Activated CD8-positive, alpha-beta T cell treated with anti-CD3 and anti-CD28 coated beads for 36 hours (primary cell): ENCODE measurements at regions not wholly inside any gene's neighbourhood (a gene's known extent, or its start where the extent isn't known, plus 50 kb on each side); places are given as distances from the start of the nearest gene placed in this dataset.
"Not testable (repeated sequence)": the region's sequence is repeated elsewhere in the genome, so short reads cannot be mapped to it uniquely, and the experiment has no call there.

ENCODE experiments used
- ATAC-seq: fragments of 200-7000 bp; cut with Tn5 transposase; one replicate; pipeline ENCODE4 v1.10.0; 2021; ENCODE audit warnings: mild to moderate bottlenecking, moderate library complexity
- CTCF ChIA-PET: fragments of 350-600 bp; sonication (Branson Sonifier 250); formaldehyde crosslinking; loops from one replicate; lab custom pipeline; 2021; ENCODE audit warnings: antibody characterized with exemption; lab: Charles Lee
- POLR2A ChIA-PET: fragments of 350-600 bp; sonication (Branson Sonifier 250); formaldehyde crosslinking; loops from one replicate; lab custom pipeline; 2021; ENCODE audit warnings: antibody characterized with exemption; lab: Charles Lee
- DNase-seq: peaks from one replicate; pipeline ENCODE4 v3.0.0-alpha.2; 2020
- H3K27ac Mint-ChIP-seq: one replicate; pipeline ENCODE4 v1.8.0; 2021; ENCODE audit warnings: mild to moderate bottlenecking, mixed read lengths
- H3K27me3 Mint-ChIP-seq: one replicate; pipeline ENCODE4 v1.8.0; 2021; ENCODE audit warnings: mixed read lengths
- H3K36me3 Mint-ChIP-seq: one replicate; pipeline ENCODE4 v1.8.0; 2021; ENCODE audit warnings: low read depth, mixed read lengths
- H3K4me1 Mint-ChIP-seq: one replicate; pipeline ENCODE4 v1.8.0; 2021; ENCODE audit warnings: low read depth, mixed read lengths
- H3K4me3 Mint-ChIP-seq: one replicate; pipeline ENCODE4 v1.8.0; 2021; ENCODE audit warnings: mild to moderate bottlenecking, moderate library complexity, mixed read lengths
- H3K9me3 Mint-ChIP-seq: one replicate; pipeline ENCODE4 v1.8.0; 2021; ENCODE audit warnings: mixed read lengths
- intact Hi-C: fragments of 100-400 bp; cut with micrococcal nuclease; formaldehyde crosslinking; loops from one replicate; pipeline ENCODE4 v1.10.0; 2022
- TF ChIP-seq, protein P1 (sequence below): fragments of 200-600 bp; IDR thresholded peaks from one replicate; pipeline ENCODE4 v1.8.0; 2022; ENCODE audit warnings: antibody characterized with exemption, mild to moderate bottlenecking

DNA sequence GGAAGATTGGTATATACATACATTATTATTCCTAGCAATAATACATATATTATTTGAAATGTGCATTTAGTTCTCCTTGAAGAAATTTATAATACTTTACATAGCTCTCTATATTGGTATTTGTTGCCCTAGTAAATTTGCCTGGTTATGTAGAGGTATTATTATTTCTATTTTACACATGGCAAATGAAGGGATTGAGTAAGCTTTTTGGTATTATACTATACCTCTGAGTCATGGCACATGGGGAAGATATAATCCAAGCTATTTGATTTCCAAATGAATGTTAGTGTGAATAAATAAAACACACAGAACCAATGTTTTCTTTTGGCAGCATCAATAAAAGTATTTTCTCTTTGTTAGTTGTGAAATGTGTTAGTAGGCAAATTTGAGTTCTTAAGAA, 409.6 kb upstream of the SLC35B3 start:
- ATAC-seq: no peak
- H3K27me3 Mint-ChIP-seq: no peaks in the 10 kb centered on the region
- H3K36me3 Mint-ChIP-seq: no peaks in the 10 kb centered on the region
- H3K4me1 Mint-ChIP-seq: no peaks in the 10 kb centered on the region
- CTCF ChIA-PET: no interaction called here
- intact Hi-C loops: no loop called here
- POLR2A ChIA-PET: no interaction called here
- no peak overlapping the region for H3K27ac Mint-ChIP-seq
- H3K9me3 Mint-ChIP-seq: peaks cover 2% of the 10 kb centered on the region
- no peak for DNase-seq
- no peak overlapping the region for H3K4me3 Mint-ChIP-seq
- TF ChIP-seq, protein P1, sequence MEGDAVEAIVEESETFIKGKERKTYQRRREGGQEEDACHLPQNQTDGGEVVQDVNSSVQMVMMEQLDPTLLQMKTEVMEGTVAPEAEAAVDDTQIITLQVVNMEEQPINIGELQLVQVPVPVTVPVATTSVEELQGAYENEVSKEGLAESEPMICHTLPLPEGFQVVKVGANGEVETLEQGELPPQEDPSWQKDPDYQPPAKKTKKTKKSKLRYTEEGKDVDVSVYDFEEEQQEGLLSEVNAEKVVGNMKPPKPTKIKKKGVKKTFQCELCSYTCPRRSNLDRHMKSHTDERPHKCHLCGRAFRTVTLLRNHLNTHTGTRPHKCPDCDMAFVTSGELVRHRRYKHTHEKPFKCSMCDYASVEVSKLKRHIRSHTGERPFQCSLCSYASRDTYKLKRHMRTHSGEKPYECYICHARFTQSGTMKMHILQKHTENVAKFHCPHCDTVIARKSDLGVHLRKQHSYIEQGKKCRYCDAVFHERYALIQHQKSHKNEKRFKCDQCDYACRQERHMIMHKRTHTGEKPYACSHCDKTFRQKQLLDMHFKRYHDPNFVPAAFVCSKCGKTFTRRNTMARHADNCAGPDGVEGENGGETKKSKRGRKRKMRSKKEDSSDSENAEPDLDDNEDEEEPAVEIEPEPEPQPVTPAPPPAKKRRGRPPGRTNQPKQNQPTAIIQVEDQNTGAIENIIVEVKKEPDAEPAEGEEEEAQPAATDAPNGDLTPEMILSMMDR: no peak

- H3K27ac Mint-ChIP-seq: no peak overlapping the region
- ATAC-seq (no peak), DNase-seq (no peak)
- intact Hi-C loops: no loop called here
- ChIA-PET POLR2A (interaction anchor here (0.8 kb wide), 1 partner anchor 12 kb away, joined by 3 read pairs; no protein-coding TSS in a partner anchor), CTCF (no interaction called here)
- no peak overlapping the region for H3K4me3 Mint-ChIP-seq
- H3K4me1 Mint-ChIP-seq: no peaks in the 10 kb centered on the region
- no peaks in the 10 kb centered on the region for H3K27me3 Mint-ChIP-seq
- TF ChIP-seq, protein P1: no peak
- no peaks in the 10 kb centered on the region for H3K36me3 Mint-ChIP-seq
- H3K9me3 Mint-ChIP-seq: peaks cover 2% of the 10 kb centered on the region
Measured at GRCh38 chr6:8839626-8840025, 404.3 kb upstream of the SLC35B3 start.

GRCh38 chr6:8837343-8837742, 402.0 kb upstream of the SLC35B3 start:
- no peaks in the 10 kb centered on the region for H3K4me1 Mint-ChIP-seq
- ChIA-PET POLR2A (no interaction called here), CTCF (no interaction called here)
- no peak overlapping the region for H3K4me3 Mint-ChIP-seq
- no peak overlapping the region for H3K27ac Mint-ChIP-seq
- no peaks in the 10 kb centered on the region for H3K27me3 Mint-ChIP-seq
- ATAC-seq (no peak), DNase-seq (no peak)
- TF ChIP-seq, protein P1: no peak
- H3K9me3 Mint-ChIP-seq: peaks cover 2% of the 10 kb centered on the region
- H3K36me3 Mint-ChIP-seq: no peaks in the 10 kb centered on the region
- intact Hi-C loops: no loop called here

DNA sequence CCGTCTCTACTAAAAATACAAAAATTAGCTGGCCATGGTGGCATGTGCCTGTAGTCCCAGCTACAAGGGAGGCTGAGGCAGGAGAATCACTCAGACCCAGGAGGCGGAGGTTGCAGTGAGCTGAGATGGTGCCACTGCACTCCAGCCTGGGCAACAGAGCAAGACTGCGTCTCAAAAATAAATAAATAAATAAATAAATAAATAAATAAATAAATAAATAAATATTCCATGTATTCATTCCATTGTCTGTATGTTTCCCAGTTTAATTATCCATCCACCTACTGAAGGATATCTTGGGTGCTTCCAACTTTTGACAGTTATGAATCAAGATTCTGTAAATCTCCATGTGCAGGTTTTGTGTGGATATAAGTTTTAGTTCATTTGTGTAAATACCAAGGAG, 397.4 kb upstream of the SLC35B3 start:
- H3K4me1 Mint-ChIP-seq, H3K36me3 Mint-ChIP-seq, CTCF ChIA-PET, H3K27me3 Mint-ChIP-seq, intact Hi-C loops, H3K9me3 Mint-ChIP-seq, H3K4me3 Mint-ChIP-seq, ATAC-seq, POLR2A ChIA-PET, H3K27ac Mint-ChIP-seq, DNase-seq: not testable (repeated sequence)

GRCh38 chr6:8831366-8832152, 396.2 kb upstream of the SLC35B3 start:
- Mint-ChIP-seq H3K4me3 (no peak overlapping the region), H3K36me3 (no peaks in the 10 kb centered on the region), H3K9me3 (no peaks in the 10 kb centered on the region), H3K27me3 (peaks cover 2% of the 10 kb centered on the region), H3K4me1 (no peaks in the 10 kb centered on the region), H3K27ac (no peak overlapping the region)
- ATAC-seq: no peak
- CTCF ChIA-PET: no interaction called here
- intact Hi-C loops: no loop called here
- POLR2A ChIA-PET: no interaction called here
- DNase-seq: no peak
- TF ChIP-seq, protein P1: no peak
